MM.1S (cell line): ENCODE measurements at regions not wholly inside any gene's neighbourhood (a gene's known extent, or its start where the extent isn't known, plus 50 kb on each side); places are given as distances from the start of the nearest gene placed in this dataset.

ENCODE experiments used
- DNase-seq: peaks from one replicate; pipeline ENCODE4 v3.0.0-alpha.2; 2015
- H2AFZ ChIP-seq: fragments of 300-600 bp; sonication (generic); 2 replicates; pipeline ENCODE4 v1.6.0; 2016; ENCODE audit warnings: antibody characterized with exemption, low read length
- H3F3A ChIP-seq: fragments of 300-600 bp; sonication (generic); 2 replicates; pipeline ENCODE4 v1.6.1; 2016; ENCODE audit warnings: mild to moderate bottlenecking, antibody characterized with exemption, low read length, moderate library complexity, mixed read lengths; ENCODE audit not compliant: insufficient read depth
- H3K27ac ChIP-seq: fragments of 300-600 bp; sonication (generic); 2 replicates; pipeline ENCODE4 v1.5.1; 2016; ENCODE audit warnings: mild to moderate bottlenecking, low read length
- H3K27me3 ChIP-seq: fragments of 300-600 bp; sonication (generic); replicated peaks from 2 replicates; pipeline ENCODE4 v1.6.0; 2016; ENCODE audit warnings: low read length; ENCODE audit not compliant: insufficient read depth
- H3K36me3 ChIP-seq: fragments of 300-600 bp; sonication (generic); replicated peaks from 2 replicates; pipeline ENCODE4 v1.6.1; 2016; ENCODE audit warnings: mild to moderate bottlenecking, low read length, mixed read lengths; ENCODE audit not compliant: insufficient read depth
- H3K4me1 ChIP-seq: fragments of 300-600 bp; sonication (generic); 2 replicates; pipeline ENCODE4 v1.6.1; 2016; ENCODE audit warnings: low read length, mixed read lengths
- H3K4me2 ChIP-seq: fragments of 300-600 bp; sonication (generic); 2 replicates; pipeline ENCODE4 v1.6.0; 2016; ENCODE audit warnings: low read depth, low read length
- H3K4me3 ChIP-seq: fragments of 300-600 bp; sonication (generic); 2 replicates; pipeline ENCODE4 v1.5.1; 2016; ENCODE audit warnings: low read length, mixed read lengths
- H3K79me2 ChIP-seq: fragments of 300-600 bp; sonication (generic); 2 replicates; pipeline ENCODE4 v1.6.1; 2016; ENCODE audit warnings: mixed run types, low read length, mixed read lengths
- H3K9ac ChIP-seq: fragments of 300-600 bp; sonication (generic); 2 replicates; pipeline ENCODE4 v1.6.1; 2016; ENCODE audit warnings: low read length, mixed read lengths
- H3K9me2 ChIP-seq: fragments of 300-600 bp; sonication (generic); replicated peaks from 2 replicates; pipeline ENCODE4 v1.6.1; 2016; ENCODE audit warnings: mild to moderate bottlenecking, low read length, mixed read lengths; ENCODE audit not compliant: insufficient read depth
- H3K9me3 ChIP-seq: fragments of 300-600 bp; sonication (generic); replicated peaks from 2 replicates; pipeline ENCODE4 v1.6.1; 2016; ENCODE audit warnings: mild to moderate bottlenecking, low read length, mixed read lengths; ENCODE audit not compliant: insufficient read depth
- H4K20me1 ChIP-seq: fragments of 300-600 bp; sonication (generic); 2 replicates; pipeline ENCODE4 v1.6.1; 2016; ENCODE audit warnings: mild to moderate bottlenecking, low read length, moderate library complexity, mixed read lengths; ENCODE audit not compliant: insufficient read depth
- CTCF ChIP-seq: fragments of 300-600 bp; sonication (generic); IDR thresholded peaks from 2 replicates; pipeline ENCODE4 v1.5.1; 2016; ENCODE audit warnings: antibody characterized with exemption, low read length, mixed read lengths
- EZH2 ChIP-seq: fragments of 300-600 bp; sonication (generic); optimal IDR thresholded peaks from 2 replicates; pipeline ENCODE3; 2017; ENCODE audit warnings: low read depth, mild to moderate bottlenecking, antibody characterized with exemption, low read length, mixed read lengths
- EZH2phosphoT487 ChIP-seq: fragments of 300-600 bp; sonication (generic); IDR thresholded peaks from 2 replicates; pipeline ENCODE4 v1.6.1; 2018; ENCODE audit warnings: antibody characterized with exemption, low read length

- H3K36me3 ChIP-seq: no peaks in the 10 kb centered on the region
- DNase-seq: no peak
- no peak overlapping the region for H3K4me2 ChIP-seq
- no peak overlapping the region for H3K27ac ChIP-seq
- no peaks in the 10 kb centered on the region for H4K20me1 ChIP-seq
- H3K4me1 ChIP-seq: no peaks in the 10 kb centered on the region
- no peak for TF ChIP-seq CTCF
- H3K27me3 ChIP-seq: no peaks in the 10 kb centered on the region
- no peak overlapping the region for H3K4me3 ChIP-seq
- H3K79me2 ChIP-seq: no peaks in the 10 kb centered on the region
- H3K9me2 ChIP-seq: no peaks in the 10 kb centered on the region
- no peak overlapping the region for H3K9ac ChIP-seq
- no peak overlapping the region for H2AFZ ChIP-seq
- no peaks in the 10 kb centered on the region for H3F3A ChIP-seq
- H3K9me3 ChIP-seq: no peaks in the 10 kb centered on the region
Observed at GRCh38 chr6:122020588-122021264, 378.7 kb upstream of the HSF2 start.

- H3K9me3 ChIP-seq: no peaks in the 10 kb centered on the region
- H3K4me2 ChIP-seq: no peak overlapping the region
- no peak overlapping the region for H3K9ac ChIP-seq
- no peaks in the 10 kb centered on the region for H4K20me1 ChIP-seq
- no peaks in the 10 kb centered on the region for H3K79me2 ChIP-seq
- no peak overlapping the region for H2AFZ ChIP-seq
- no peaks in the 10 kb centered on the region for H3K27me3 ChIP-seq
- no peaks in the 10 kb centered on the region for H3K4me1 ChIP-seq
- TF ChIP-seq EZH2phosphoT487 (no peak), EZH2 (no peak), CTCF (no peak)
- no peak for DNase-seq
- H3K27ac ChIP-seq: no peak overlapping the region
- H3K4me3 ChIP-seq: no peak overlapping the region
- no peaks in the 10 kb centered on the region for H3F3A ChIP-seq
- H3K36me3 ChIP-seq: no peaks in the 10 kb centered on the region
- no peaks in the 10 kb centered on the region for H3K9me2 ChIP-seq
Observed at GRCh38 chr6:122025104-122025503, 374.3 kb upstream of the HSF2 start.

- H3K36me3 ChIP-seq: no peaks in the 10 kb centered on the region
- no peaks in the 10 kb centered on the region for H4K20me1 ChIP-seq
- H3K9me3 ChIP-seq: no peaks in the 10 kb centered on the region
- no peak for DNase-seq
- H3K27ac ChIP-seq: no peak overlapping the region
- no peaks in the 10 kb centered on the region for H3K79me2 ChIP-seq
- H3K4me2 ChIP-seq: no peak overlapping the region
- H2AFZ ChIP-seq: no peak overlapping the region
- no peaks in the 10 kb centered on the region for H3K4me1 ChIP-seq
- H3K9ac ChIP-seq: no peak overlapping the region
- no peak overlapping the region for H3K4me3 ChIP-seq
- TF ChIP-seq EZH2: no peak
- TF ChIP-seq CTCF: no peak
- no peak for TF ChIP-seq EZH2phosphoT487
- no peaks in the 10 kb centered on the region for H3K9me2 ChIP-seq
- H3F3A ChIP-seq: no peaks in the 10 kb centered on the region
- H3K27me3 ChIP-seq: no peaks in the 10 kb centered on the region
Observed at GRCh38 chr6:122026582-122027369, 372.7 kb upstream of the HSF2 start.
